Urinary bladder (tissue), 3 donors: ENCODE measurements at regions not wholly inside any gene's neighbourhood (a gene's known extent, or its start where the extent isn't known, plus 50 kb on each side); places are given as distances from the start of the nearest gene placed in this dataset.

ENCODE experiments used
- DNase-seq: peaks from one replicate; pipeline ENCODE4 v3.0.0-alpha.2; 2015; ENCODE audit errors: extremely low spot score
- H3K27ac ChIP-seq: one replicate; pipeline ENCODE4 v1.5.1; 2013; ENCODE audit warnings: low read depth, mild to moderate bottlenecking, moderate library complexity
- H3K36me3 ChIP-seq: one replicate; pipeline ENCODE4 v1.6.1; 2013; ENCODE audit warnings: mild to moderate bottlenecking, moderate library complexity; ENCODE audit not compliant: insufficient read depth
- H3K4me1 ChIP-seq: one replicate; pipeline ENCODE4 v1.6.1; 2013; ENCODE audit warnings: mild to moderate bottlenecking, moderate library complexity; ENCODE audit not compliant: insufficient read depth
- H3K4me3 ChIP-seq: one replicate; pipeline ENCODE4 v1.5.1; 2013; ENCODE audit warnings: low read depth, low read length
- WGBS: extraction: QIAGEN DNeasy Blood & Tissue Kit; methylation state at CpG from one replicate; pipeline ENCODE4 v1.1.7; 2013; 5-methylcytosine and 5-hydroxymethylcytosine counted together
- donor health status: healthy with polysubstance abuse.
- donor health status: healthy.

DNA sequence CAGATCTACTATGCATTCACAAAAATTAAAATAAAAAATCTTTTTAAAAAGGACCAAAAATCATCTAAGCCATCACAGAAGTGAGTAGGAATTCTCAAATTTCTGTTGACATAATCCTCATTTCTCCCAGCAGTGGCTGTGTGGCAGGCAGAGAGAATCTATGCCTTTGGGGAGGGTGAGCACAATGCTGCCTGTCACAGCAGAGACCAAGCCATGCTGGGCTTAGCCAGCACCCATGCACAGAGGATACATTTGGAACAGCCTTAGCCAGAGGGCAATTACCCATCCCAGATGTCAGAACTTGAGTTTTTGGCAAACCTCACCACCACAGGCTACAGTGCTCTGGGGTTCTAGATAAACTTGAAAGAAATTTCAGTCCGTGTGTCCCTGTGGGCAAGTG, 1274.8 kb upstream of the ADGRL3 start:
- no peaks in the 10 kb centered on the region for H3K4me1 ChIP-seq
- DNase-seq: no peak
- H3K27ac ChIP-seq: no peak overlapping the region
- 64% methylated on average over 1 of the region's 1 CpG for WGBS
- no peak overlapping the region for H3K4me3 ChIP-seq
- no peaks in the 10 kb centered on the region for H3K36me3 ChIP-seq

DNA sequence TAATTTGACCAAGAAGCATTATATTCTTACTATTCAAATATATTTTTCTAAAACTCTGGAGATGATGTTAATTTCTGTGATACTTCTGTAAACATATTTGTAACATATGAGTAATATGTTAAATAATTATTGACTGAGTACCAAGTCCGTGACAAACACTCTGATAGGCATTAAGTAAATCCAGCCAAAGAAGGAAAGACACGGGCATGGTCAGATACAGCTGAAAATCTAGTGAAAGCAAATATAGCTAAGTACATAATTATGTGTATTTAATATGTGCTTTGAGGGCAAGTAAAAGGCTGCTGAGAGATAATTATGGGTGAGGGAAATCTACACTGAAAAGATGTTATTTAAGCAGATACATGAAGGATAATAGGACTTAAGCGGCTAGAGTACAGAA, 1263.6 kb upstream of the ADGRL3 start:
- no peak for DNase-seq
- Histone ChIP-seq H3K4me3 (no peak overlapping the region), H3K4me1 (no peaks in the 10 kb centered on the region), H3K27ac (no peak overlapping the region), H3K36me3 (no peaks in the 10 kb centered on the region)
- WGBS: 86% methylated on average over 3 of the region's 3 CpGs

DNA sequence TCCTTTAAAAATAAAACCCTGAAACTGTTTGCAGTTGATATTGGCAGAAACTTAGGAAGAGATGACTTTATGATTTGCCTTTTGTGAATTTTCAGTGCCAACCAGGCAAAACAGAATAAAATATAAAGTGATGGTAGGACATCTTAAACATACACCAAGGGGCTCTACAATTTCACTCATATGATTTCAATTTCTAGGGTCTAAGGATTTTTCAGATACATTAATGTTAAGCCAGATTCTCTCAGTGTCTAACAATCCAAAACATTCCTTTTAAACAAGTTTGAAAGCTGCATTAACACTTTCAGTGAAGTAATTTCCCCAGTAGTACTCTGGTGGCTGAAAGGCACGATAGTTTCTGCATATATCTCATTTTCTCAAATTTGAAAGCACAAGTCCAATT, 1262.0 kb upstream of the ADGRL3 start:
- H3K36me3 ChIP-seq: no peaks in the 10 kb centered on the region
- no peak for DNase-seq
- H3K4me1 ChIP-seq: no peaks in the 10 kb centered on the region
- H3K4me3 ChIP-seq: no peak overlapping the region
- H3K27ac ChIP-seq: no peak overlapping the region
- 45% methylated on average over 1 of the region's 1 CpG for WGBS

DNA sequence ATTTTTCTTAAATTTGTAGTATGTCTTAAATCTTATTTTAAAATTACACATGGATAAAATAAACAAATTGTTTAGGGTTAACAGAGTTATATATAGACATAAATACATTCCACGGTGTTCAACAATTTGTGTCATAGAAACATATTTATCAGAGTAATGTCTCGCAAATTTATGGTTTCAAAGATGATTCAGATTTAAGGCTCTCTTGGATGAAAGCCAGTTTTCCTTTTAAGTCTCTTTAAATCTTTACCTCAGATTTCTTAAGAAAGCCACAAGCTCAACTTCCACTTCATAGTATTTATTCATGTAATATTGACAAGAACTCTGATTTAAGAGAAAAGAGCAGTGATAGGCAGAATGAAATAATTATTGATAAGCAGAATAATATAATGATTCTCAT, 1254.8 kb upstream of the ADGRL3 start:
- Histone ChIP-seq H3K4me3 (no peak overlapping the region), H3K4me1 (no peaks in the 10 kb centered on the region), H3K36me3 (no peaks in the 10 kb centered on the region), H3K27ac (no peak overlapping the region)
- DNase-seq: no peak
- 44% methylated on average over 2 of the region's 2 CpGs for WGBS

DNA sequence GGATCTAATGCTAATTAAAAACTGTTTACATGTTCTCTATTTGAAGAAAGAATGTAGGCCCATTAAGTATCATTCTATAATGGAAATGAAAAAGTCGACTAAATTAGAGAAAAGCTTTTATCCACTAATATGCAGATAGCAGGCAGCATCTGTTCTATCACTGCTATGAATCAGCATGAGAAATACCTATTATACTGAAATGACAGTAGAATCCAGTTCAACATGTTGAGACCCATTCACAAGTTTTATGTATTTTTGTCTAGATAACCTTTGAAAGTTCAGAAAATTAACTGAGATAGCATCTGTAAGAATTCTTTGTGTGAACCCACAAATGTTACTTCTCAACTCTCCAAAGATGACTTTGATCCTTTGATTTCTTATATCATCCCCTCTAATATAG, 1254.4 kb upstream of the ADGRL3 start:
- no peak overlapping the region for H3K4me3 ChIP-seq
- 61% methylated on average over 1 of the region's 1 CpG for WGBS
- no peaks in the 10 kb centered on the region for H3K4me1 ChIP-seq
- no peak overlapping the region for H3K27ac ChIP-seq
- DNase-seq: no peak
- H3K36me3 ChIP-seq: no peaks in the 10 kb centered on the region

DNA sequence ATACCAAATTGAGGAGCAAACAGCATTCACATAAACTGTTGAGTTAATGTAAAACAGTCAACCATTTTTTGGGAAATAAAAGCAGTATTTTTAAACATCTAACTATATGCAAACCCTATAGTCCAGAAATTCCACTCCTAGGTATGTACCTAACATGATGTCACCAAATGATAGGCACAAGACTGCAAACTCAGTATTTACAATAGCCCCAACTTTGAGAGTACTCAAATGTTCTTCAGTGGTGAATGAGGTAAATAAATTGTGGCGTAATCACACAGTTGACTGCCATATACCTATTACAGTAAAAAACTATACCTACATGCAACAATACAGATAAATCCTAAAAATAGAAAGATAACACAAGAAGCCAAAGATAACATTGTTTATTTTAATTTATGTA, 1243.8 kb upstream of the ADGRL3 start:
- H3K4me3 ChIP-seq: no peak overlapping the region
- 92% methylated on average over 1 of the region's 1 CpG for WGBS
- no peaks in the 10 kb centered on the region for H3K36me3 ChIP-seq
- no peak for DNase-seq
- H3K27ac ChIP-seq: no peak overlapping the region
- no peaks in the 10 kb centered on the region for H3K4me1 ChIP-seq

DNA sequence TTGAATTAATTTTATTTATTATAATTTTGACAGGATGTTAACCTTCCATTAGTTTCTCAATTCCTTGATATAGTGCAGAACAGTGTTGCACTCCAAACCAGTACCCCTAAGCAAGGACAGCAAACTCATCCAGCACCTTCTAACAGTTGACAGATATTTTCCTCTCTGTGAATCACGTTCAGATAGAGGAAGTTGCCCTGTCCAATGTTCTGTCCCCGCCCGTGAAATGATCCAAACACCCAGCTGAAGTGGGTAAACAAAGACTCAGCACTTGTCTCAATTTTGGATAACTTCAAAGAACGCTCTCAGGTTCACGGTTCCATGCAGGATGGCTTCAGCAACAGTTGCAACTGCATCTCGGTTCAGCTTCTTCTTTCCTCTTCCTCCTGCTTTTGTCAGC, 1240.0 kb upstream of the ADGRL3 start:
- 25% methylated on average over 6 of the region's 6 CpGs for WGBS
- Histone ChIP-seq H3K4me3 (no peak overlapping the region), H3K27ac (no peak overlapping the region), H3K4me1 (no peaks in the 10 kb centered on the region), H3K36me3 (no peaks in the 10 kb centered on the region)
- no peak for DNase-seq

DNA sequence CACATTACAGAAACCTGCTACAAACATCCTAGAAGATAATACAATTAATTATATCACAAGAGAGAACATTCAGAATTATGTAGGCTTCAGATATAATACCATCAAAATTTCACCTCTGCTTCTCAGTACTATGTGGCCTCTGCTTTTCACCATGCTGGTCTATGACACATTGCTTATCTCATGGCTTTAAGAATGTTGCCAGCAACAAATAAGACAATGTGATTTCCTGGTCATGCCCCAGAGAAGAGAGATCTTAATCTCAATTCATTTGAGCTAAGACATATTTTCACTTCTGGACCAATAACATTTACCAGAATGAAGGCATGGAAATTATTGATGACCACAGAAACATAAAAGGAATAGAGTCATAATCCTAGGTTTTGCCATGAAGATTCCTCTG, 1233.4 kb upstream of the ADGRL3 start:
- H3K4me3 ChIP-seq: no peak overlapping the region
- no peaks in the 10 kb centered on the region for H3K4me1 ChIP-seq
- H3K27ac ChIP-seq: no peak overlapping the region
- no peak for DNase-seq
- H3K36me3 ChIP-seq: no peaks in the 10 kb centered on the region

DNA sequence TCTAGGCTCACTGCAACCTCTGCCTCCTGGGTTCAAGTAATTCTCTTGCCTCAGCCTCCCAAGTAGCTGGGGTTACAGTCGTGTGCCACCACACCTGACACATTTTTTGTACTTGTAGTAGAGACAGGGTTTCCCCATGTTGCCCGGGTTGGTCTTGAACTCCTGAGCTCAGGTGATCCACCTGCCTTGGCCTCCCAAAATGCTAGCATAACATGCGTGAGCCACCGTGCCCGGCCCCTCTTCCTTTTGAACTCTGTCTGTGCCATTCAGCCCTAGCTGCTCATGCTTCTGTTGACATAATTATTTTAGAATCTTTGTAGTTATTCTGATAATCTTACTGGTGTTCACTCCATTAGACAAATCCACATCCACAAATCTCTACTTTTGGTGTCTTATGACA, 1231.3 kb upstream of the ADGRL3 start:
- H3K36me3 ChIP-seq: no peaks in the 10 kb centered on the region
- H3K4me3 ChIP-seq: no peak overlapping the region
- no peaks in the 10 kb centered on the region for H3K4me1 ChIP-seq
- DNase-seq: no peak
- 93% methylated on average over 5 of the region's 5 CpGs for WGBS
- no peak overlapping the region for H3K27ac ChIP-seq

DNA sequence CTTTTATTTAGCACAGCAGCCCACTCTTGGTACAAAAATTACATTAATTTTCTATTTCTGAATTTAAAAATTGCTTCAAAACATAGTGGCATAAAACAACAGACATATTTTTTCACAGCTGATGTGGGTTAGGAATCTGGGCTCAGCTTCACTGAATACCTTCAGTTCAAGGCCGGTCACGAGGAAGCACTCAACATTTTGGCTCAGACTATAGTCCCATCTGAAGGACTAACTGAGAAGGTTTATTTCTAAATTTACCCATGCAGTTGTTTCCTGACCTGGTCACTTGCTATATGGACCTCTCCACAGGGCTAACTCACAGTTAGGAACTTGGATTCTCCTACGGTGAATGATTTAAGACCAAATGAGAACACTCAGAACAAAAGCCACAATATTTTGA, 1230.2 kb upstream of the ADGRL3 start:
- no peak overlapping the region for H3K4me3 ChIP-seq
- H3K4me1 ChIP-seq: no peaks in the 10 kb centered on the region
- no peak for DNase-seq
- no peak overlapping the region for H3K27ac ChIP-seq
- H3K36me3 ChIP-seq: no peaks in the 10 kb centered on the region
- WGBS: 90% methylated on average over 3 of the region's 3 CpGs

DNA sequence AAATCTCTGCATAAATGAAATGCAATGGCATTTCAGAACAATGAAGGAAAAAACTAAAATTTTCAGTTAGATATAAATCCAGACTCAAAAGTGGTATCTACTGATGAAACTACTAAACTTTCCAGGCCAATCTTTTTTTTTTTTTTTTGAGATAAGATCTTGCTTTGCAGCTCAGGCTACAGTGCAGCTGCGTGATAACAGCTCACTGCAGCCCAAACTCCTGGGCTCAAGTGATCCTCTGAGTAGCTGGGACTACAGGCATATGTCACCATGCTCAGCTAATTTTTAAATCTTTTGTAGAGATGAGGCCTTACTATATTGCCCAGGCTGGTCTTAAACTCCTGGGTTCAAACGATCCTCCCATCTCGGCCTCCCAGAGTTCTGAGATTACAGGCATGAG, 1228.2 kb upstream of the ADGRL3 start:
- H3K4me1 ChIP-seq: no peaks in the 10 kb centered on the region
- DNase-seq: no peak
- 87% methylated on average over 3 of the region's 3 CpGs for WGBS
- no peak overlapping the region for H3K4me3 ChIP-seq
- no peaks in the 10 kb centered on the region for H3K36me3 ChIP-seq
- H3K27ac ChIP-seq: no peak overlapping the region

DNA sequence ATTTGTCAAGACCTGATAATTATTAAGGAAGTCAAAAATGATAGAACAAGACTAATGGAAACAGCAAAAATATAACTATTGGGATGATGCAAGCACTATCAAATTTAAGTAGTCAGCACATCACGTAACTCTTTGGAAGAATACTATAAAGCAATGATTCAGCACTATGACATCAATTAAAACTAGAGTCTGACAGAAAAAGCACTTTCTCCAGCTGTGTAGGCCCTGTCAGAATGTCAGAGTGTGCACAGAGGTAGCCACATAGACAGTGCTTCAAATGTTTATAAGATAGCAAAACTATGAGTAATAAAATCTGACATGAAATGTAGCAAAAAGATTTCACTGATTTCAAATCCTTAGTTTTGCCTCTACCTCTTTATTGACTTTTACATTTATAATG, 1226.6 kb upstream of the ADGRL3 start:
- no peaks in the 10 kb centered on the region for H3K4me1 ChIP-seq
- 55% methylated on average over 1 of the region's 1 CpG for WGBS
- no peaks in the 10 kb centered on the region for H3K36me3 ChIP-seq
- no peak overlapping the region for H3K4me3 ChIP-seq
- H3K27ac ChIP-seq: no peak overlapping the region
- no peak for DNase-seq

DNA sequence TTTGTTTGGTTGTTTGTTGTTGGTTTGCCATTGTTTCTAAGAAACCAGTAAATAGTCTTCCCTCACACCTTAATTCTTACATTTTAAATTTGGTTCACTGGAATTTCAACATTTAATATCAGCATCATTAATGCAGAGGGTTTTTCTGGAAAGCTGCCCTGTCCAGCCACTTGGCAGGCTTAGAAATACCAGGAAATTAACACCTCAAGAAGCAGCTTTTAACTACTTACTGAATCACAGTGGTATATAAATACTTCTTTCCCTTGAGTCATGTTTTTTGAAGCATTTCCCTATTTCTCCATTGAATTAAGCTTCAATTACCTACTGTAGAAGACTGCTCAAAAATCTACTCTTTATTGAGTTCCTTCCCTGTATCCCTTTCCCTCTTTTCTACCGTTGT, 1221.1 kb upstream of the ADGRL3 start:
- 33% methylated on average over 1 of the region's 1 CpG for WGBS
- Histone ChIP-seq H3K4me3 (no peak overlapping the region), H3K36me3 (no peaks in the 10 kb centered on the region), H3K27ac (no peak overlapping the region), H3K4me1 (no peaks in the 10 kb centered on the region)
- no peak for DNase-seq

DNA sequence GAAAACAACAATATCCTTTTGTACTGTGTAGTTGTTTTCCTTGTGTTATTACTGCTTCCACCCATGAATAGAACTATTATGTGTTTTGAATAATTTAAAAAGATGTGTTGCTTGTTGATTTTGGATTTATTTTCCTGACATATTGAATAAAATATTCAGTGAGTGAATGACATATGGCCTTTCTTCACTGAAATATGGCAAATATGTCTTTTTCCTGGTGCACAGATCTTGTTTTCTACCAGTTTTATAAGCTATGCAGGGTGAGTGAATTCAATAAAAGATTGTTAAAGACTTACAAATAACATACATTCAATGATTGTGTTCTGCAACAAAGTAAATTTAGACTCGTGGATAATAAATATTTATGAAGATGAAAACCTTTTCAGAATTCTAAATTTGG, 1216.3 kb upstream of the ADGRL3 start:
- Histone ChIP-seq H3K27ac (no peak overlapping the region), H3K36me3 (no peaks in the 10 kb centered on the region), H3K4me3 (no peak overlapping the region), H3K4me1 (no peaks in the 10 kb centered on the region)
- WGBS: 40% methylated on average over 1 of the region's 1 CpG
- no peak for DNase-seq

DNA sequence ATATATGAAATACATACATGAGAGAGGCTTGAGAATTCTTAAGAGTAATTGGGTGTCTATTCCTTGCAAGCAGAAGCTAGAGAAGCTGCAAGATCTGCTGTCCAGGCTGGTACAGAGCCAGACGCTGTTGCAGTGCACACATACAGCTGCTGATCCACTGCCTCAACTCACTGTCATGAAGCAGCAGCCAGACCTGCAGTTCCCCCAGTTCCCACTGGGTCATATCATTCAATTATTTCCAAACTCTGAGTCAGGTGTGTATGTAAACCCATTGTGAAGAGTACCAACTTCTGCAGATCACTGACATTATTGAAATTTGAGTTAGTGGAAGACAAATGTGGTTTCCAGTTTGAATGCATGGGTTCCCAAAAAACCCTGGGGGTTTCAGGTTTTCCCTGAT, 1212.8 kb upstream of the ADGRL3 start:
- Histone ChIP-seq H3K36me3 (no peaks in the 10 kb centered on the region), H3K4me1 (no peaks in the 10 kb centered on the region), H3K4me3 (no peak overlapping the region), H3K27ac (no peak overlapping the region)
- no peak for DNase-seq
- WGBS: 86% methylated on average over 1 of the region's 1 CpG
